ENCODE measurements at regions not wholly inside any gene's neighbourhood (a gene's known extent, or its start where the extent isn't known, plus 50 kb on each side); places are given as distances from the start of the nearest gene placed in this dataset.

DNA sequence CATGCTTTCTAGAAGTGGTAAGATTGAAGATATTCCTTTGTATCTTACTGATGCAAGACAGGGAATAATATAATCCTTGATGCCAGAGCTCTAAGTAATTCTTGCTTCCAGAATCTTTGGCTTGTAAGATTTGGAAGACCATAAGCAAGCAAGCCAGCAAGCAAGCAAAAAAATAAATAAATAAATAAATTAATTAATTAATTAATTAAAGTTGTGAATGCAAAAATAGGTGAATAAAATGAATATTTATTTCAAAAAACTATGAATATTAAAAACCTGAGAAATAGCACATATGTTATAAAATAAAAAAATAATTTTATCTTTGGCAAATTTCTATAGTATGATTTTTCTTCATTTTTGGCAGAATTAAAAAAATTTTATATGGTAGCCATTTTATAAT is 750.2 kb upstream of the ARRDC4 start:
- TF ChIP-seq ZNF274 (IDR thresholded peaks at IDR 0.05; ENCODE audit: borderline replicate concordance, low read depth, low read length) (no peak), HDAC2 (IDR thresholded peaks at IDR 0.05) (no peak), EGR1 (conservative IDR thresholded peaks at IDR 0.05) (no peak), TEAD4 (IDR thresholded peaks at IDR 0.05; ENCODE audit: low read length) (no peak), TEAD4 (CRISPR knock-in tag; IDR thresholded peaks at IDR 0.05; ENCODE audit: borderline replicate concordance) (no peak), COPS2 (conservative IDR thresholded peaks at IDR 0.05) (no peak), MAZ (CRISPR knock-in tag; conservative IDR thresholded peaks at IDR 0.05 in 1 of 2, IDR thresholded peaks at IDR 0.05 in 1 of 2) (no peak), ZNF354B (CRISPR knock-in tag; IDR thresholded peaks at IDR 0.05) (no peak)
- TF ChIP-seq, protein P1, sequence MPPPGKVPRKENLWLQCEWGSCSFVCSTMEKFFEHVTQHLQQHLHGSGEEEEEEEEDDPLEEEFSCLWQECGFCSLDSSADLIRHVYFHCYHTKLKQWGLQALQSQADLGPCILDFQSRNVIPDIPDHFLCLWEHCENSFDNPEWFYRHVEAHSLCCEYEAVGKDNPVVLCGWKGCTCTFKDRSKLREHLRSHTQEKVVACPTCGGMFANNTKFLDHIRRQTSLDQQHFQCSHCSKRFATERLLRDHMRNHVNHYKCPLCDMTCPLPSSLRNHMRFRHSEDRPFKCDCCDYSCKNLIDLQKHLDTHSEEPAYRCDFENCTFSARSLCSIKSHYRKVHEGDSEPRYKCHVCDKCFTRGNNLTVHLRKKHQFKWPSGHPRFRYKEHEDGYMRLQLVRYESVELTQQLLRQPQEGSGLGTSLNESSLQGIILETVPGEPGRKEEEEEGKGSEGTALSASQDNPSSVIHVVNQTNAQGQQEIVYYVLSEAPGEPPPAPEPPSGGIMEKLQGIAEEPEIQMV (tag; conservative IDR thresholded peaks at IDR 0.05; ENCODE audit: low read depth): no peak
- TF ChIP-seq, protein P2, sequence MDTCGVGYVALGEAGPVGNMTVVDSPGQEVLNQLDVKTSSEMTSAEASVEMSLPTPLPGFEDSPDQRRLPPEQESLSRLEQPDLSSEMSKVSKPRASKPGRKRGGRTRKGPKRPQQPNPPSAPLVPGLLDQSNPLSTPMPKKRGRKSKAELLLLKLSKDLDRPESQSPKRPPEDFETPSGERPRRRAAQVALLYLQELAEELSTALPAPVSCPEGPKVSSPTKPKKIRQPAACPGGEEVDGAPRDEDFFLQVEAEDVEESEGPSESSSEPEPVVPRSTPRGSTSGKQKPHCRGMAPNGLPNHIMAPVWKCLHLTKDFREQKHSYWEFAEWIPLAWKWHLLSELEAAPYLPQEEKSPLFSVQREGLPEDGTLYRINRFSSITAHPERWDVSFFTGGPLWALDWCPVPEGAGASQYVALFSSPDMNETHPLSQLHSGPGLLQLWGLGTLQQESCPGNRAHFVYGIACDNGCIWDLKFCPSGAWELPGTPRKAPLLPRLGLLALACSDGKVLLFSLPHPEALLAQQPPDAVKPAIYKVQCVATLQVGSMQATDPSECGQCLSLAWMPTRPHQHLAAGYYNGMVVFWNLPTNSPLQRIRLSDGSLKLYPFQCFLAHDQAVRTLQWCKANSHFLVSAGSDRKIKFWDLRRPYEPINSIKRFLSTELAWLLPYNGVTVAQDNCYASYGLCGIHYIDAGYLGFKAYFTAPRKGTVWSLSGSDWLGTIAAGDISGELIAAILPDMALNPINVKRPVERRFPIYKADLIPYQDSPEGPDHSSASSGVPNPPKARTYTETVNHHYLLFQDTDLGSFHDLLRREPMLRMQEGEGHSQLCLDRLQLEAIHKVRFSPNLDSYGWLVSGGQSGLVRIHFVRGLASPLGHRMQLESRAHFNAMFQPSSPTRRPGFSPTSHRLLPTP (IDR thresholded peaks at IDR 0.05; ENCODE audit: borderline replicate concordance, extremely low read depth, insufficient read length): no peak
- TF ChIP-seq, protein P3, sequence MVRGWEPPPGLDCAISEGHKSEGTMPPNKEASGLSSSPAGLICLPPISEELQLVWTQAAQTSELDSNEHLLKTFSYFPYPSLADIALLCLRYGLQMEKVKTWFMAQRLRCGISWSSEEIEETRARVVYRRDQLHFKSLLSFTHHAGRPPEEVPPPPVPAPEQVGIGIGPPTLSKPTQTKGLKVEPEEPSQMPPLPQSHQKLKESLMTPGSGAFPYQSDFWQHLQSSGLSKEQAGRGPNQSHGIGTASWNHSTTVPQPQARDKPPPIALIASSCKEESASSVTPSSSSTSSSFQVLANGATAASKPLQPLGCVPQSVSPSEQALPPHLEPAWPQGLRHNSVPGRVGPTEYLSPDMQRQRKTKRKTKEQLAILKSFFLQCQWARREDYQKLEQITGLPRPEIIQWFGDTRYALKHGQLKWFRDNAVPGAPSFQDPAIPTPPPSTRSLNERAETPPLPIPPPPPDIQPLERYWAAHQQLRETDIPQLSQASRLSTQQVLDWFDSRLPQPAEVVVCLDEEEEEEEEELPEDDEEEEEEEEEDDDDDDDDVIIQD (CRISPR knock-in tag; IDR thresholded peaks at IDR 0.05): no peak
- Histone ChIP-seq H3K4me2 (ENCODE audit: insufficient read depth, low read length) (no peak overlapping the region), H3K4me1 (replicated peaks in 1 of 2; ENCODE audit: control insufficient read depth in 2 of 2, insufficient read depth in 2 of 2, low read length in 2 of 2) (no peaks in the 10 kb centered on the region), H3K27me3 (ENCODE audit: control insufficient read depth in 2 of 2, insufficient read depth in 2 of 2, low read length in 2 of 2) (no peaks in the 10 kb centered on the region), H3K79me2 (ENCODE audit: control insufficient read depth, insufficient read depth, low read length) (no peaks in the 10 kb centered on the region), H2AFZ (ENCODE audit: low read depth, low read length) (no peak overlapping the region), H3K4me3 (no peak overlapping the region), H3K9me1 (ENCODE audit: control insufficient read depth, insufficient read depth, low read length) (no peaks in the 10 kb centered on the region), H4K20me1 (replicated peaks; ENCODE audit: control insufficient read depth, insufficient read depth, low read length) (no peaks in the 10 kb centered on the region), H3K27ac (ENCODE audit: extremely low read depth, low read depth, low read length) (no peak overlapping the region), H3K36me3 (ENCODE audit: control insufficient read depth, insufficient read depth, low read length) (no peaks in the 10 kb centered on the region), H3K9me3 (replicated peaks; ENCODE audit: control insufficient read depth, insufficient read depth, low read depth, low read length) (no peaks in the 10 kb centered on the region), H3K9ac (ENCODE audit: insufficient read depth in 1 of 2, low read depth in 2 of 2, low read length in 2 of 2) (no peak overlapping the region)
- DNase-seq (ENCODE audit: extremely low read depth in 1 of 4, low spot score in 3 of 4) (no peak), ATAC-seq (no peak), FAIRE-seq (no peak)
- ChIA-PET POLR2A (no interaction called here), CTCF (ENCODE audit: low intra/inter-chr PET ratio) (no interaction called here)
- intact Hi-C loops (cut with micrococcal nuclease) (no loop called here), in situ Hi-C loops (cut with MboI) (no loop called here)
- no TSS peak for BruUV-seq (replicated peaks)

Data from K562 (cell line).